GM19239 (cell line): ENCODE measurements at regions not wholly inside any gene's neighbourhood (a gene's known extent, or its start where the extent isn't known, plus 50 kb on each side); places are given as distances from the start of the nearest gene placed in this dataset.
"Not testable (repeated sequence)": the region's sequence is repeated elsewhere in the genome, so short reads cannot be mapped to it uniquely, and the experiment has no call there.

Source experiments
- DNase-seq: peaks from one replicate; pipeline ENCODE4 v3.0.0; 2011; ENCODE audit warnings: low spot score; ENCODE audit not compliant: insufficient read length
- FAIRE-seq: peaks from 2 replicates; lab custom pipeline; 2011; peaks lifted over from hg19 to GRCh38; lab: Jason Lieb, UNC

DNA sequence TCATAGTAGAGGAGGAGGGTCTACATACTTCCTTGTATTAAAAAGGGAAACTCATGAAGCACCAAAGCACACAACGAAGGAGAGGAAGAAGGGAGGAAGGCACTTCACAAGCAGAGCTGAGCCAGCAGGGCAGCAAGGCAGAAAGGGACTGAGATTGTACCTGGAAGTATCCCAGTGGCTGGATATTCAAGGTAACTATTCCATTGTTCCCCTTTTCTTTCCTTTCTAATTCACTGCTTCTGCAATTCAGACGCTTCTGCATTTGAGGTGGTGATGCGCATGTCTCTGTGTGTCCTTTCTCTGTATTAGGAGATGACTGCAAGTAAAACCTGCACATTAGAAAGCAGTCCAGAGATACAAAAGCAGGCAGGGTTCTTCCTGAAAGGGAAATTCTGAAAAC, 54.9 kb downstream of the UBQLN2 start:
- FAIRE-seq = peak; percentile 33
- no peak for DNase-seq

GRCh38 chrX:56623316-56623715, 59.9 kb downstream of the UBQLN2 start:
- FAIRE-seq = no peak

DNA sequence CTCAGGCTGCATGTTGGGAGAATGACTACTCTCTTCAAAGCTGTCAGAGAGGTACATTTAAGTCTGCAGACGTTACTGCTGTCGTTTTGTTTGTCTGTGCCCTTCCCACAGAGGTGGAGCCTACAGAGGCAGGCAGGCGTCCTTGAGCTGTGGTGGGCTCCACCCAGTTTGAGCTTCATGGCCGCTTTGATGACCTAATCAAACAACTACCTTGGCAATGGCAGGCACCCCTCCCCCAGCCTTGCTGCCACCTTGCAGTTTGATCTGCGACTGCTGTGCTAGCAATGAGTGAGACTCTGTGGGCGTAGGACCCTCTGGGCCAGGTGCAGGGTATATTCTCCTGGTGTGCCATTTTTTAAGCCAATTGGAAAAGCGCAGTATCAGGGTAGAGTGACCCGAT, 71.6 kb downstream of the UBQLN2 start:
- not testable (repeated sequence) for FAIRE-seq

More at GRCh38 chrX:56623316-56623715, 59.9 kb downstream of the UBQLN2 start:
- DNase-seq = no peak

DNA sequence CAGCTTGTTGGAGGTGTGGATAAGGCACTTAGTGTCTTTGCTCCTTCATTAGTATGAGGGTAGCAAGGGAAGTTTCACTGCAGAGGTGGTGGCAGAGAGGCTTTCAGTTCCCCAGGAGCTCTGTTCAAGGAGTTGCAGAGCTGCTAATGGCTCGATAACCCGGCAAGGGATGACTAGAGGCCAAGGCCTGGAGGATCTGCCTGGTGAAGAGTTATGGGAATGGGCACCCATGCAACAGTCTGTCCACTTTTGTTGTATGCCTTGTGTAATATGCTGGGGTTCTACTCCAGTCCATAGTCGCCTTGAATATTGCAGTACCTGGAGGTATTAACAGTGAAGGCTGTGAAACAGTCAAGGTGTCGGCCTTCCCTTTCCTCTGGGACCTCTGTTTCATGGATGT, 67.8 kb upstream of the NBDY start:
- FAIRE-seq = no peak
- no peak for DNase-seq

More for the DNA sequence above, 71.6 kb downstream of the UBQLN2 start:
- DNase-seq = not testable (repeated sequence)
